ENCODE measurements at regions not wholly inside any gene's neighbourhood (a gene's known extent, or its start where the extent isn't known, plus 50 kb on each side); places are given as distances from the start of the nearest gene placed in this dataset.

- TF ChIP-seq EP300 (IDR thresholded peaks at IDR 0.05) (no peak), CTCF (IDR thresholded peaks at IDR 0.05) (no peak), POLR2A (IDR thresholded peaks at IDR 0.05) (no peak)
Measured at GRCh38 chr1:102074874-102075273, 78.1 kb upstream of the OLFM3 start.

Measured in tibial nerve (tissue), 4 donors.